ENCODE measurements at regions not wholly inside any gene's neighbourhood (a gene's known extent, or its start where the extent isn't known, plus 50 kb on each side); places are given as distances from the start of the nearest gene placed in this dataset.

DNA sequence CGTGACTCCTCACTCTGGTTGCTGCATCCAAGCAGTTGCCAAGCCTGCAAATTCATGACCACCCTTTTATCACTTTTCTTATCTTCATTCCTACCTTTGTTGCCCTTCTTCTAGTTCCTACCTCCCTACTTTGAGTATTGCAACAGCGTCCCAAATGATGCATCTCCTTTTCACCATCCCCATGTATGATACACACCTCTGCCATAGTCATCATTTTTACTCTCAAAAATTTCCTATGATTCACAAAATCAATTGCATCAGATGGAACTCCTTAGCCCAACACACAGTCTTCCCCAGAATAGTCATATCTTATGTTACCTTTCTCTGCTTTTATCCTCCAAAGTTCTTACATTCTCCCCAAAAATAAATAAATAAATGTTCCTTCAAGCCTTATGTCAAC, 262.6 kb downstream of the TBL1XR1 start:
- TF ChIP-seq EZH2 (IDR thresholded peaks at IDR 0.05; ENCODE audit: borderline replicate concordance, low read depth, low read length, poor library complexity, severe bottlenecking) (no peak), CTCF (conservative IDR thresholded peaks at IDR 0.05; ENCODE audit: low read depth, low read length) (no peak)
